Activated CD8-positive, alpha-beta T cell treated with anti-CD3 and anti-CD28 coated beads for 36 hours (primary cell): ENCODE measurements at regions not wholly inside any gene's neighbourhood (a gene's known extent, or its start where the extent isn't known, plus 50 kb on each side); places are given as distances from the start of the nearest gene placed in this dataset.

ENCODE experiments used
- ATAC-seq: fragments of 200-7000 bp; cut with Tn5 transposase; one replicate; pipeline ENCODE4 v1.10.0; 2021; ENCODE audit warnings: mild to moderate bottlenecking, moderate library complexity
- CTCF ChIA-PET: fragments of 350-600 bp; sonication (Branson Sonifier 250); formaldehyde crosslinking; loops from one replicate; lab custom pipeline; 2021; ENCODE audit warnings: antibody characterized with exemption; lab: Charles Lee
- POLR2A ChIA-PET: fragments of 350-600 bp; sonication (Branson Sonifier 250); formaldehyde crosslinking; loops from one replicate; lab custom pipeline; 2021; ENCODE audit warnings: antibody characterized with exemption; lab: Charles Lee
- DNase-seq: peaks from one replicate; pipeline ENCODE4 v3.0.0-alpha.2; 2020
- H3K27ac Mint-ChIP-seq: one replicate; pipeline ENCODE4 v1.8.0; 2021; ENCODE audit warnings: mild to moderate bottlenecking, mixed read lengths
- H3K27me3 Mint-ChIP-seq: one replicate; pipeline ENCODE4 v1.8.0; 2021; ENCODE audit warnings: mixed read lengths
- H3K36me3 Mint-ChIP-seq: one replicate; pipeline ENCODE4 v1.8.0; 2021; ENCODE audit warnings: low read depth, mixed read lengths
- H3K4me1 Mint-ChIP-seq: one replicate; pipeline ENCODE4 v1.8.0; 2021; ENCODE audit warnings: low read depth, mixed read lengths
- H3K4me3 Mint-ChIP-seq: one replicate; pipeline ENCODE4 v1.8.0; 2021; ENCODE audit warnings: mild to moderate bottlenecking, moderate library complexity, mixed read lengths
- H3K9me3 Mint-ChIP-seq: one replicate; pipeline ENCODE4 v1.8.0; 2021; ENCODE audit warnings: mixed read lengths
- CTCF ChIP-seq: fragments of 200-600 bp; IDR thresholded peaks from one replicate; pipeline ENCODE4 v1.8.0; 2022; ENCODE audit warnings: antibody characterized with exemption, mild to moderate bottlenecking
- intact Hi-C: fragments of 100-400 bp; cut with micrococcal nuclease; formaldehyde crosslinking; loops from one replicate; pipeline ENCODE4 v1.10.0; 2022

GRCh38 chr13:84563611-84564010 is 681.3 kb upstream of the SLITRK1 start:
- no peak for DNase-seq
- ChIA-PET POLR2A (no interaction called here), CTCF (no interaction called here)
- H3K27me3 Mint-ChIP-seq: no peaks in the 10 kb centered on the region
- H3K36me3 Mint-ChIP-seq: no peaks in the 10 kb centered on the region
- H3K9me3 Mint-ChIP-seq: peaks cover 2% of the 10 kb centered on the region
- no peak for ATAC-seq
- intact Hi-C loops: no loop called here
- H3K4me3 Mint-ChIP-seq: no peak overlapping the region
- TF ChIP-seq CTCF: no peak
- no peaks in the 10 kb centered on the region for H3K4me1 Mint-ChIP-seq
- H3K27ac Mint-ChIP-seq: no peak overlapping the region

GRCh38 chr13:84553227-84553626 is 671.0 kb upstream of the SLITRK1 start:
- POLR2A ChIA-PET: no interaction called here
- ATAC-seq: no peak
- Mint-ChIP-seq H3K36me3 (no peaks in the 10 kb centered on the region), H3K4me1 (no peaks in the 10 kb centered on the region), H3K9me3 (peaks cover 3% of the 10 kb centered on the region), H3K27ac (no peak overlapping the region), H3K27me3 (no peaks in the 10 kb centered on the region), H3K4me3 (no peak overlapping the region)
- DNase-seq: no peak
- TF ChIP-seq CTCF: no peak
- CTCF ChIA-PET: no interaction called here
- intact Hi-C loops: no loop called here

GRCh38 chr13:84543962-84544361 is 661.7 kb upstream of the SLITRK1 start:
- H3K27ac Mint-ChIP-seq: no peak overlapping the region
- intact Hi-C loops: no loop called here
- ChIA-PET POLR2A (no interaction called here), CTCF (no interaction called here)
- no peak for DNase-seq
- H3K27me3 Mint-ChIP-seq: no peaks in the 10 kb centered on the region
- H3K4me1 Mint-ChIP-seq: no peaks in the 10 kb centered on the region
- no peaks in the 10 kb centered on the region for H3K36me3 Mint-ChIP-seq
- no peaks in the 10 kb centered on the region for H3K9me3 Mint-ChIP-seq
- no peak overlapping the region for H3K4me3 Mint-ChIP-seq
- ATAC-seq: no peak
- no peak for TF ChIP-seq CTCF

GRCh38 chr13:84542348-84542747 is 660.1 kb upstream of the SLITRK1 start:
- POLR2A ChIA-PET: no interaction called here
- no peak for DNase-seq

GRCh38 chr13:84536906-84537305 is 654.6 kb upstream of the SLITRK1 start:
- no peaks in the 10 kb centered on the region for H3K27me3 Mint-ChIP-seq
- ATAC-seq (no peak), DNase-seq (no peak)
- H3K4me3 Mint-ChIP-seq: no peak overlapping the region
- intact Hi-C loops: no loop called here
- CTCF ChIA-PET: no interaction called here
- H3K36me3 Mint-ChIP-seq: no peaks in the 10 kb centered on the region
- POLR2A ChIA-PET: no interaction called here
- H3K27ac Mint-ChIP-seq: no peak overlapping the region
- no peak for TF ChIP-seq CTCF
- no peaks in the 10 kb centered on the region for H3K9me3 Mint-ChIP-seq
- no peaks in the 10 kb centered on the region for H3K4me1 Mint-ChIP-seq

More at GRCh38 chr13:84542348-84542747, 660.1 kb upstream of the SLITRK1 start:
- no peak for ATAC-seq
- CTCF ChIA-PET: no interaction called here
- Mint-ChIP-seq H3K27me3 (no peaks in the 10 kb centered on the region), H3K36me3 (no peaks in the 10 kb centered on the region), H3K9me3 (no peaks in the 10 kb centered on the region), H3K4me1 (no peaks in the 10 kb centered on the region), H3K4me3 (no peak overlapping the region), H3K27ac (no peak overlapping the region)
- intact Hi-C loops: no loop called here
- TF ChIP-seq CTCF: no peak
